Panc1 (cell line): ENCODE measurements at regions not wholly inside any gene's neighbourhood (a gene's known extent, or its start where the extent isn't known, plus 50 kb on each side); places are given as distances from the start of the nearest gene placed in this dataset.

Experiments
- ATAC-seq: fragments of 200-7000 bp; cut with Tn5 transposase; 2 replicates; pipeline ENCODE4 v1.9.1; 2020; ENCODE audit warnings: mild to moderate bottlenecking, moderate library complexity
- BruUV-seq: library from RNA; stranded (reverse); fragments of 400-500 nt; replicated peaks from 2 replicates; lab custom pipeline; 2021; lab: Mats Ljungman, UMichigan
- CTCF ChIA-PET: fragments of 300-600 bp; sonication (Branson Sonifier 250); formaldehyde crosslinking; loops from one replicate; lab custom pipeline; 2022; ENCODE audit warnings: antibody characterized with exemption; lab: Charles Lee
- POLR2A ChIA-PET: fragments of 300-600 bp; sonication (Branson Sonifier 250); formaldehyde crosslinking; loops from one replicate; lab custom pipeline; 2022; ENCODE audit warnings: antibody characterized with exemption; lab: Charles Lee
- DNase-seq: peaks from one replicate; pipeline ENCODE4 v3.0.0-alpha.2; 2010; ENCODE audit warnings: low read depth, low spot score
- H3K27ac ChIP-seq: 2 replicates; pipeline ENCODE4 v1.5.1; 2011; ENCODE audit warnings: mild to moderate bottlenecking, low read length, inconsistent platforms
- H3K27me3 ChIP-seq: fragments of 200-500 bp; sonication (Bioruptor generic); 2 replicates; pipeline ENCODE4 v1.6.0; 2014; ENCODE audit warnings: low read length, inconsistent platforms; ENCODE audit not compliant: control insufficient read depth, insufficient read depth
- H3K36me3 ChIP-seq: fragments of 200-500 bp; sonication (Bioruptor generic); 2 replicates; pipeline ENCODE4 v1.5.1; 2014; ENCODE audit warnings: inconsistent platforms, mild to moderate bottlenecking, low read length, moderate library complexity; ENCODE audit not compliant: control insufficient read depth, insufficient read depth
- H3K4me1 ChIP-seq: 2 replicates; pipeline ENCODE4 v1.5.1; 2011; ENCODE audit warnings: inconsistent platforms, mild to moderate bottlenecking, low read length, moderate library complexity; ENCODE audit not compliant: control insufficient read depth, insufficient read depth
- H3K4me3 ChIP-seq, 2 experiments: 2 replicates each; pipeline ENCODE4 v1.5.1; 2011 to 2012; ENCODE audit warnings: low read depth in 2 of 2, low read length in 2 of 2, mild to moderate bottlenecking in 2 of 2, inconsistent platforms in 1 of 2, moderate library complexity in 1 of 2
- H3K9me3 ChIP-seq: fragments of 200-500 bp; sonication (Bioruptor generic); 2 replicates; pipeline ENCODE4 v1.5.1; 2014; ENCODE audit warnings: low read depth, mild to moderate bottlenecking, inconsistent platforms, low read length, moderate library complexity; ENCODE audit not compliant: control insufficient read depth, insufficient read depth
- POLR2AphosphoS5 ChIP-seq: IDR thresholded peaks from 2 replicates; pipeline ENCODE4 v1.6.1; 2012; ENCODE audit warnings: mild to moderate bottlenecking, low read depth, low read length, moderate library complexity
- SIN3A ChIP-seq: IDR thresholded peaks from 2 replicates; pipeline ENCODE4 v1.6.1; 2012; ENCODE audit warnings: low read depth, mild to moderate bottlenecking, low read length, moderate library complexity, borderline replicate concordance; ENCODE audit not compliant: insufficient read depth
- TCF7L2 ChIP-seq: IDR thresholded peaks from 2 replicates; pipeline ENCODE4 v1.6.1; 2011; ENCODE audit warnings: mild to moderate bottlenecking, low read depth, low read length, inconsistent platforms
- in situ Hi-C: cut with HindIII; loops from 2 replicates; pipeline ENCODE4 v1.10.0; 2016; ENCODE audit warnings: low sequenced_read_pairs, low pct_unique_long_range_greater_than_20kb
- intact Hi-C: fragments of 100-400 bp; cut with micrococcal nuclease; formaldehyde crosslinking; loops from one replicate; pipeline ENCODE4 v1.10.0; 2022; ENCODE audit not compliant: unreplicated experiment
- TF ChIP-seq, protein P1 (sequence below): fragments of 450-650 bp; IDR thresholded peaks from 2 replicates; pipeline ENCODE4 v1.5.1; 2017; ENCODE audit warnings: mild to moderate bottlenecking
- TF ChIP-seq, protein P2 (sequence below), 2 experiments: IDR thresholded peaks; 2 replicates each; pipeline ENCODE4 v1.6.1; 2011 to 2012; ENCODE audit warnings: low read depth in 2 of 2, control low read depth in 1 of 2, low read length in 1 of 2, mild to moderate bottlenecking in 1 of 2, moderate library complexity in 1 of 2; ENCODE audit not compliant: insufficient read depth in 1 of 2

DNA sequence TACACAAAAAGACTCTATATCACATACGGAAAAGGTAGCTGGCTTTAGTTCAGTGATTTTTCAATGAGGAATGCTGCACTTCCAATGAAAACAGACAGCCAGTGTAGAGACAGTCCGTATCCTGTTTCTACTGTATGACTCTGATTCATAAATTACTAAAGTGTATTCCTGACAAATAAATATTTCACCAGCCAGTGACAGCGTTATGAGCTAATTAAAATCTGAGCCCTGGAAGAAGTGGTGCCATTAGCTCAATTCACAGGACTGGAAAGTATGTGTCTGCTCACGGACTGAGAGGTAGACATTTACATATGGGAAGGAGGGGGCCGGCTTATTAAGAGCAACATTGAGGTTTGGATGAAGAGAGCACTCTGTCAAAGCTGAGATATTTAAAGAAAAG is 207.9 kb upstream of the RBFOX1 start:
- DNase-seq (no peak), ATAC-seq (no peak)
- Histone ChIP-seq H3K9me3 (no peaks in the 10 kb centered on the region), H3K27me3 (no peaks in the 10 kb centered on the region), H3K36me3 (no peaks in the 10 kb centered on the region), H3K27ac (no peak overlapping the region), H3K4me1 (no peaks in the 10 kb centered on the region), H3K4me3 (no peak overlapping the region)
- in situ Hi-C loops (no loop called here), intact Hi-C loops (no loop called here)
- ChIA-PET POLR2A (no interaction called here), CTCF (no interaction called here)
- TF ChIP-seq, protein P1, sequence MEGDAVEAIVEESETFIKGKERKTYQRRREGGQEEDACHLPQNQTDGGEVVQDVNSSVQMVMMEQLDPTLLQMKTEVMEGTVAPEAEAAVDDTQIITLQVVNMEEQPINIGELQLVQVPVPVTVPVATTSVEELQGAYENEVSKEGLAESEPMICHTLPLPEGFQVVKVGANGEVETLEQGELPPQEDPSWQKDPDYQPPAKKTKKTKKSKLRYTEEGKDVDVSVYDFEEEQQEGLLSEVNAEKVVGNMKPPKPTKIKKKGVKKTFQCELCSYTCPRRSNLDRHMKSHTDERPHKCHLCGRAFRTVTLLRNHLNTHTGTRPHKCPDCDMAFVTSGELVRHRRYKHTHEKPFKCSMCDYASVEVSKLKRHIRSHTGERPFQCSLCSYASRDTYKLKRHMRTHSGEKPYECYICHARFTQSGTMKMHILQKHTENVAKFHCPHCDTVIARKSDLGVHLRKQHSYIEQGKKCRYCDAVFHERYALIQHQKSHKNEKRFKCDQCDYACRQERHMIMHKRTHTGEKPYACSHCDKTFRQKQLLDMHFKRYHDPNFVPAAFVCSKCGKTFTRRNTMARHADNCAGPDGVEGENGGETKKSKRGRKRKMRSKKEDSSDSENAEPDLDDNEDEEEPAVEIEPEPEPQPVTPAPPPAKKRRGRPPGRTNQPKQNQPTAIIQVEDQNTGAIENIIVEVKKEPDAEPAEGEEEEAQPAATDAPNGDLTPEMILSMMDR, result no peak
- TF ChIP-seq, protein P2, sequence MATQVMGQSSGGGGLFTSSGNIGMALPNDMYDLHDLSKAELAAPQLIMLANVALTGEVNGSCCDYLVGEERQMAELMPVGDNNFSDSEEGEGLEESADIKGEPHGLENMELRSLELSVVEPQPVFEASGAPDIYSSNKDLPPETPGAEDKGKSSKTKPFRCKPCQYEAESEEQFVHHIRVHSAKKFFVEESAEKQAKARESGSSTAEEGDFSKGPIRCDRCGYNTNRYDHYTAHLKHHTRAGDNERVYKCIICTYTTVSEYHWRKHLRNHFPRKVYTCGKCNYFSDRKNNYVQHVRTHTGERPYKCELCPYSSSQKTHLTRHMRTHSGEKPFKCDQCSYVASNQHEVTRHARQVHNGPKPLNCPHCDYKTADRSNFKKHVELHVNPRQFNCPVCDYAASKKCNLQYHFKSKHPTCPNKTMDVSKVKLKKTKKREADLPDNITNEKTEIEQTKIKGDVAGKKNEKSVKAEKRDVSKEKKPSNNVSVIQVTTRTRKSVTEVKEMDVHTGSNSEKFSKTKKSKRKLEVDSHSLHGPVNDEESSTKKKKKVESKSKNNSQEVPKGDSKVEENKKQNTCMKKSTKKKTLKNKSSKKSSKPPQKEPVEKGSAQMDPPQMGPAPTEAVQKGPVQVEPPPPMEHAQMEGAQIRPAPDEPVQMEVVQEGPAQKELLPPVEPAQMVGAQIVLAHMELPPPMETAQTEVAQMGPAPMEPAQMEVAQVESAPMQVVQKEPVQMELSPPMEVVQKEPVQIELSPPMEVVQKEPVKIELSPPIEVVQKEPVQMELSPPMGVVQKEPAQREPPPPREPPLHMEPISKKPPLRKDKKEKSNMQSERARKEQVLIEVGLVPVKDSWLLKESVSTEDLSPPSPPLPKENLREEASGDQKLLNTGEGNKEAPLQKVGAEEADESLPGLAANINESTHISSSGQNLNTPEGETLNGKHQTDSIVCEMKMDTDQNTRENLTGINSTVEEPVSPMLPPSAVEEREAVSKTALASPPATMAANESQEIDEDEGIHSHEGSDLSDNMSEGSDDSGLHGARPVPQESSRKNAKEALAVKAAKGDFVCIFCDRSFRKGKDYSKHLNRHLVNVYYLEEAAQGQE (IDR thresholded peaks at IDR 0.05; ENCODE audit: insufficient read depth in 1 of 2, low read depth in 2 of 2, low read length in 1 of 2), result no peak
- no peak for TF ChIP-seq POLR2AphosphoS5
- TF ChIP-seq TCF7L2, result no peak
- TF ChIP-seq SIN3A, result no peak
- no TSS peak for BruUV-seq

GRCh38 chr16:7124242-7124641 is 208.4 kb upstream of the RBFOX1 start:
- intact Hi-C loops (no loop called here), in situ Hi-C loops (no loop called here)
- H3K27me3 ChIP-seq, result no peaks in the 10 kb centered on the region
- no peak overlapping the region for H3K4me3 ChIP-seq
- ChIA-PET POLR2A (no interaction called here), CTCF (no interaction called here)
- no peaks in the 10 kb centered on the region for H3K9me3 ChIP-seq
- no peaks in the 10 kb centered on the region for H3K36me3 ChIP-seq
- ATAC-seq (no peak), DNase-seq (no peak)
- BruUV-seq, result no TSS peak
- TF ChIP-seq TCF7L2, result no peak
- no peak for TF ChIP-seq POLR2AphosphoS5
- TF ChIP-seq, protein P1, result no peak
- TF ChIP-seq, protein P2 (IDR thresholded peaks at IDR 0.05; ENCODE audit: insufficient read depth in 1 of 2, low read depth in 2 of 2, low read length in 1 of 2), result no peak
- TF ChIP-seq SIN3A, result no peak
- H3K4me1 ChIP-seq, result no peaks in the 10 kb centered on the region
- H3K27ac ChIP-seq, result no peak overlapping the region
